ENCODE measurements at regions not wholly inside any gene's neighbourhood (a gene's known extent, or its start where the extent isn't known, plus 50 kb on each side); places are given as distances from the start of the nearest gene placed in this dataset.

GRCh38 chr13:106096661-106097092 lies 438.8 kb downstream of the EFNB2 start:
- CTCF ChIA-PET (ENCODE audit: partially characterized antibody): no interaction called here
- Histone ChIP-seq H3K27ac (ENCODE audit: low read depth, low read length) (no peak overlapping the region), H3K23me2 (ENCODE audit: low read depth, low read length) (no peaks in the 10 kb centered on the region), H3K36me3 (ENCODE audit: control insufficient read depth in 2 of 4, insufficient read depth in 4 of 4, low read length in 3 of 4) (no peaks in the 10 kb centered on the region), H2BK120ac (replicated peaks; ENCODE audit: low read depth, low read length) (no peak overlapping the region), H2BK20ac (ENCODE audit: low read length) (no peak overlapping the region), H2BK12ac (ENCODE audit: low read depth, low read length) (no peak overlapping the region), H2BK5ac (ENCODE audit: low read depth, low read length) (no peak overlapping the region), H3K4ac (replicated peaks; ENCODE audit: insufficient read length, low read depth, low read length) (no peak overlapping the region), H3K4me3 (ENCODE audit: extremely low read depth in 1 of 4, insufficient read depth in 2 of 4, low read depth in 3 of 4, low read length in 4 of 4) (no peak overlapping the region), H3K14ac (ENCODE audit: insufficient read length) (no peak overlapping the region), H4K5ac (ENCODE audit: insufficient read length, low read depth, low read length) (no peak overlapping the region), H2AK5ac (ENCODE audit: low read depth, low read length) (no peak overlapping the region), H4K20me1 (replicated peaks in 1 of 2; ENCODE audit: control insufficient read depth in 1 of 2, insufficient read depth in 2 of 2, low read length in 2 of 2) (no peaks in the 10 kb centered on the region), H3K23ac (ENCODE audit: insufficient read length) (no peak overlapping the region), H2BK15ac (ENCODE audit: low read length) (no peak overlapping the region), H3K79me2 (ENCODE audit: control insufficient read depth in 1 of 2, insufficient read depth in 2 of 2, low read length in 2 of 2) (no peaks in the 10 kb centered on the region), H4K8ac (ENCODE audit: extremely low read depth, insufficient read depth, low read length) (no peak overlapping the region), H3K9me3 (ENCODE audit: insufficient read depth in 2 of 2, low read depth in 1 of 2, low read length in 1 of 2) (no peaks in the 10 kb centered on the region), H4K91ac (replicated peaks; ENCODE audit: insufficient read length, low read length) (no peak overlapping the region), H3K79me1 (ENCODE audit: low read depth, low read length) (no peaks in the 10 kb centered on the region), H3K4me1 (replicated peaks in 1 of 4; ENCODE audit: control insufficient read depth in 3 of 4, insufficient read depth in 4 of 4, low read length in 3 of 4) (peaks cover 11 to 26% (median 19%) of the 10 kb centered on the region in 4 experiments), H2AFZ (ENCODE audit: low read length) (no peak overlapping the region), H3K18ac (ENCODE audit: extremely low read depth, low read length) (no peak overlapping the region), H3K9ac (replicated peaks in 1 of 4; ENCODE audit: extremely low read depth in 1 of 4, low read depth in 3 of 4, low read length in 3 of 4) (no peak overlapping the region), H3K4me2 (ENCODE audit: insufficient read depth in 1 of 2, low read depth in 2 of 2, low read length in 2 of 2) (no peak overlapping the region), H3K27me3 (replicated peaks in 1 of 4; ENCODE audit: control insufficient read depth in 3 of 4, extremely low read depth in 1 of 4, insufficient read depth in 3 of 4, low read length in 3 of 4) (no peaks in the 10 kb centered on the region), H3K56ac (replicated peaks; ENCODE audit: insufficient read length, low read depth, low read length) (no peak overlapping the region)
- DNase-seq (ENCODE audit: low read depth in 1 of 2, low spot score in 2 of 2) (no peak), FAIRE-seq (no peak)
- TF ChIP-seq JUN (IDR thresholded peaks at IDR 0.05; ENCODE audit: low read depth, low read length) (no peak), TAF7 (optimal IDR thresholded peaks at IDR 0.05; ENCODE audit: borderline replicate concordance, low read depth, low read length) (no peak), NANOG (IDR thresholded peaks at IDR 0.05; ENCODE audit: insufficient read depth, low read depth, low read length, poor library complexity, severe bottlenecking) (no peak), KDM1A (IDR thresholded peaks at IDR 0.05; ENCODE audit: borderline replicate concordance, low read length) (no peak), ATF3 (IDR thresholded peaks at IDR 0.05; ENCODE audit: insufficient read depth, low read depth, low read length) (no peak), SP2 (IDR thresholded peaks at IDR 0.05; ENCODE audit: low read length) (no peak), TCF12 (IDR thresholded peaks at IDR 0.05; ENCODE audit: low read depth, low read length) (no peak), BCL11A (IDR thresholded peaks at IDR 0.05; ENCODE audit: low read depth in 2 of 2, low read length in 2 of 2) (no peak), BRCA1 (IDR thresholded peaks at IDR 0.05; ENCODE audit: low read depth, low read length) (no peak), ASH2L (IDR thresholded peaks at IDR 0.05; ENCODE audit: low read length) (no peak), BACH1 (IDR thresholded peaks at IDR 0.05; ENCODE audit: low read length) (no peak)
- POLR2A ChIA-PET (ENCODE audit: partially characterized antibody): no interaction called here
- 91% methylated on average over 4 of the region's 4 CpGs; no CpG with 5 or more reads in 1 of the 2 experiments for WGBS, 2 experiments (ENCODE audit: extremely low coverage in 1 of 2, insufficient coverage in 1 of 2, insufficient read length in 1 of 2, insufficient replicate concordance in 2 of 2, low coverage in 1 of 2, low lambda C conversion rate in 2 of 2, missing lambda C conversion rate in 1 of 2)
